IMR-90 (cell line): ENCODE measurements at regions not wholly inside any gene's neighbourhood (a gene's known extent, or its start where the extent isn't known, plus 50 kb on each side); places are given as distances from the start of the nearest gene placed in this dataset.

Source experiments
- CTCF ChIP-seq: conservative IDR thresholded peaks from 2 replicates; pipeline ENCODE4 v1.5.1; 2012; ENCODE audit warnings: mild to moderate bottlenecking, low read depth, low read length, improper control_type of control experiment
- USF2 ChIP-seq: fragments of 150-350 bp; IDR thresholded peaks from 2 replicates; pipeline ENCODE4 v1.6.1; 2017; ENCODE audit warnings: mild to moderate bottlenecking, antibody characterized with exemption, low read length, low read depth

GRCh38 chr15:26323566-26323965, 449.3 kb downstream of the GABRB3 start:
- TF ChIP-seq CTCF (no peak), USF2 (no peak)
